ENCODE measurements at regions not wholly inside any gene's neighbourhood (a gene's known extent, or its start where the extent isn't known, plus 50 kb on each side); places are given as distances from the start of the nearest gene placed in this dataset.

- TF ChIP-seq CTCF (IDR thresholded peaks at IDR 0.05; ENCODE audit: insufficient read depth, low read length), result no peak
- H3K4me3 ChIP-seq (ENCODE audit: low read depth, low read length), result no peak overlapping the region
- no peak for DNase-seq (ENCODE audit: low read depth)
Observed at GRCh38 chr10:62733654-62734293, 70.7 kb upstream of the ADO start.

DNA sequence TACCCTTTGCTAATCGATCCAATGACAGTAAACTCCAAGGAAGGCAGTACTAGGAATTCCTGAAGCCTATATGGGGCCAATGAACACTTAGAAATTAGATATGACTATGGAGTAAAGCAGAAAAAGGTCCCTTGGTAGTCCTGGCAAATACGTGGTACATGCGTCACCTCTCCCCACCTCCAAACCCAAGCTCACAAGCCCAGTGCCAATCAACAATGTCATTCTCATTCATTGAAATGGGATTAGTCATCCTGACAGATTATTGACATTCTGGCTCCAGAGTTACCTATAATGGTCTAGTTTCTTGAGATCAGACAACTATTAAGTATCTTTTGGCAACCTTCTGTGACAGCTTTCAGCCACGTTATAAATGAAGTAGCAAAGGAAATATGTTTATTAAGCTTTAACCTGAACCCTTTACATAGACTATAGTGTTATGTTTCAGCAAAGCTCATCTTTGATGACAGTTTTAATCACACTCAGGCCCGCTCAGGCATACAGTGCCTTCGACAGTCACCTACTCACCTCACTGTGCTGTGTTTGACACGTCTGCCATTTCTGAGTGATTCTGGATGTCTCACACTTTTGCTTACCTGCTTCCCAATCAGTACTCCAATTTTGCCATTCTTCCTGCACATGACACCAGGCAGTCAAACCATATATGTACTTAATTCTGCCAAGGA lies 69.6 kb upstream of the ADO start:
- no peak for TF ChIP-seq CTCF (IDR thresholded peaks at IDR 0.05; ENCODE audit: insufficient read depth, low read length)
- no peak overlapping the region for H3K4me3 ChIP-seq (ENCODE audit: low read depth, low read length)
- no peak for DNase-seq (ENCODE audit: low read depth)

DNA sequence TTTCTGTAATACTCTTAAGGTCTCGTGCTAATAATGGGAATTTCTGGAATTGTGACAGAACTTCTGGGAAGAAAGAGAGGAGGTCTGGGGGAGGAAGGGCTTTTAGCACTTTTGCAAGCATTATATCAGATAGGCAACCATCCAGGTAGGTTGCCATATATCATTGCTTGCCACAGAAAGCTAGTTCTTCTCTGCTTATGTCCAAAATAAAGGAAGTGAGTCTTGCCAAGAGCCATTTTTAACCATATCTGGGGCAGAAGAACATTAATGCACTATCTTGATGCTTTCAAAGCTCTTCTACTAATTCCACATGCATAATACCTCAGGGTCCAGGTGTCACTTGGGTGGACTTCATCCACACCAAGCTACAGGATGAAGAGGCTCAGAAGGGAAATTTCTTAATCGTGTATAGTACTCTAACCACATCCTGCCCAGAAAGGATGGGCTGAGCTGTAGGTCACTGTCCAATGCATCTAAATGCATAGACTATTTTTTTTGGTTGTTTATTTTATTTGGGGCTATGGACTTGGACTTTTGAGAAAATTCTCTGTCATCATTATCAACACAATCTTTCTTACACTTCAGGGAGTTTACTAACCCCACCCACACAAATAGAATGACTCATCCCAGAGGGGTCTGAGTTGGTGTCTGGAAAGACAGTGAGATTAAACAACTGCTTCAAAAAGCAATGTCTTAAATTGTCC lies 68.9 kb upstream of the ADO start:
- DNase-seq (ENCODE audit: low read depth), result peak; percentile 83

DNA sequence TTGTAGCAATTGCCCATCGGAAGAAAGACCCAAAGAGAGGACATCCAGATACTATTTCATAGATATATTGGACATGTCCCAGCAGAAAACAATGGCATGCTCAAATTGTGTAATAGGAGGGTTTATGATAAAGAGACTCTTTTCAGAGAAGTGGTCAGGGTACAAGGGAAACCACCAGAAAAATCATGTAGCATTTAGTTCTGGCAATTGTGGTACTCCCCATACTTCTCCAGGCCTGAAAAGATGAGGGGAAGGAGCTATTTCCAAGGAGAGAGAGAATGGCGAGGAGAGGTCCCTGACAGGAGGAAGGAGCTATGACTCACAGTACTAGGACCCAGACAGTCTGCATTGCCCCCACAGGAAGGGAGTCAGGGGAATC lies 68.4 kb upstream of the ADO start:
- H3K4me3 ChIP-seq (ENCODE audit: low read depth, low read length), result no peak overlapping the region
- no peak for TF ChIP-seq CTCF (IDR thresholded peaks at IDR 0.05; ENCODE audit: insufficient read depth, low read length)
- no peak for DNase-seq (ENCODE audit: low read depth)

More for the DNA sequence above, 68.9 kb upstream of the ADO start:
- H3K4me3 ChIP-seq (ENCODE audit: low read depth, low read length), result no peak overlapping the region
- TF ChIP-seq CTCF (IDR thresholded peaks at IDR 0.05; ENCODE audit: insufficient read depth, low read length), result no peak

GRCh38 chr10:62738916-62739315 lies 65.6 kb upstream of the ADO start:
- peak; percentile 69 for DNase-seq (ENCODE audit: low read depth)
- TF ChIP-seq CTCF (IDR thresholded peaks at IDR 0.05; ENCODE audit: insufficient read depth, low read length), result no peak
- no peak overlapping the region for H3K4me3 ChIP-seq (ENCODE audit: low read depth, low read length)

DNA sequence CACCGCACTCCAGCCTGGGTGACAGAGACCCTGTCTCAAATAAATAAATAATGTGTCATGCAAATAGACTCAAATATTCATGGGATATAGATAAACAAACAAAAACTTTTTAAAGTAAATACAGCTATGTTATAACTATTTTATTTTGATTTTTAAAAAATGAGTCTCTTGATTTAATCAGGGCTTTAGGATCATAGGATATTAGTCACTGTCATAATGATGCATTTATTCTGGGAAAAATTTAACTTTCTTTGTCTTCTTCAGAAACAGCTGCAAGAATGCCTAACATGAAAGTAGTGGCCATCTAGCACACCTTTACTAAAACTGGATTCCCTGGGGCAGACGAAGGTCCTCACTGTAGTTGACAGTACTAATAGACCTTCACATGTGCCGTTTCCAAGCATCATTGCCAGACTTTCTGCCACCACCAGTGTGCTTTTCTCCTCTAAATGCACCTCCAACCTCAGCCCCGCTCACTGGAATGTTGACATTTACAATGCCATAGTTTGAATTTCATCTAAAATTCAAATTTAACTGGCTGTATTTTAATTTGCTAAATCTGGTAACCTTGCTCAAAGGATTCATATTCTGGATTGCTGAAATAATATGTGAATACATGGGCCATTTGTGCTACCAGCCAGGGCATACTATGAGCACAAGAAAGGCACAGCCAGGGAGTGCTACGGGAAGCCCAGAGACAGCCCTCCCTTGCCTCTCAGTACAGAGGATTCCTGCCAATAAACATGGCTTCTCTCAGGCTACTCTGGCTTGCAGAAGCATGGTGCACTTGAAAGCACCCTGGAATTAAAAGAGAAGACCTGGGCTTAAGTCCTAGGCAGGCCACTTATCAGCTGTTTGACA lies 63.4 kb upstream of the ADO start:
- no peak for TF ChIP-seq CTCF (IDR thresholded peaks at IDR 0.05; ENCODE audit: insufficient read depth, low read length)
- no peak for DNase-seq (ENCODE audit: low read depth)
- H3K4me3 ChIP-seq (ENCODE audit: low read depth, low read length), result no peak overlapping the region
